ENCODE measurements at regions not wholly inside any gene's neighbourhood (a gene's known extent, or its start where the extent isn't known, plus 50 kb on each side); places are given as distances from the start of the nearest gene placed in this dataset.

- Histone ChIP-seq H4K20me1 (ENCODE audit: insufficient read depth, low read length) (no peaks in the 10 kb centered on the region), H2AFZ (ENCODE audit: low read length) (no peak overlapping the region), H3K36me3 (ENCODE audit: insufficient read depth, low read length) (no peaks in the 10 kb centered on the region), H3K27ac (ENCODE audit: low read depth, low read length, poor library complexity, severe bottlenecking) (no peak overlapping the region), H3K4me3 (ENCODE audit: low read depth, low read length, poor library complexity, severe bottlenecking) (no peak overlapping the region), H3K9me2 (ENCODE audit: insufficient read depth, low read length) (no peaks in the 10 kb centered on the region), H3K4me1 (ENCODE audit: insufficient read depth, low read length, poor library complexity, severe bottlenecking) (no peaks in the 10 kb centered on the region), H3K9me3 (ENCODE audit: low read length) (no peaks in the 10 kb centered on the region), H3K4me2 (ENCODE audit: low read length) (no peak overlapping the region), H3K79me2 (ENCODE audit: insufficient read depth, low read depth, low read length) (no peaks in the 10 kb centered on the region)
- no TSS peak for BruUV-seq (replicated peaks)
- DNase-seq (ENCODE audit: low spot score): no peak
- POLR2A ChIA-PET: interaction anchor here (0.7 kb wide), 1 partner anchor 51 kb away, joined by 3 read pairs; no protein-coding TSS in a partner anchor
- TF ChIP-seq EZH2phosphoT487 (IDR thresholded peaks at IDR 0.05; ENCODE audit: borderline replicate concordance, low read depth, low read length): no peak
- TF ChIP-seq CTCF (conservative IDR thresholded peaks at IDR 0.05; ENCODE audit: low read length): no peak
- intact Hi-C loops (cut with micrococcal nuclease; ENCODE audit: unreplicated experiment): no loop called here
- CTCF ChIA-PET (ENCODE audit: unreplicated experiment): no interaction called here
Observed at GRCh38 chr12:102757882-102758226, 159.2 kb downstream of the PAH start.

DNA sequence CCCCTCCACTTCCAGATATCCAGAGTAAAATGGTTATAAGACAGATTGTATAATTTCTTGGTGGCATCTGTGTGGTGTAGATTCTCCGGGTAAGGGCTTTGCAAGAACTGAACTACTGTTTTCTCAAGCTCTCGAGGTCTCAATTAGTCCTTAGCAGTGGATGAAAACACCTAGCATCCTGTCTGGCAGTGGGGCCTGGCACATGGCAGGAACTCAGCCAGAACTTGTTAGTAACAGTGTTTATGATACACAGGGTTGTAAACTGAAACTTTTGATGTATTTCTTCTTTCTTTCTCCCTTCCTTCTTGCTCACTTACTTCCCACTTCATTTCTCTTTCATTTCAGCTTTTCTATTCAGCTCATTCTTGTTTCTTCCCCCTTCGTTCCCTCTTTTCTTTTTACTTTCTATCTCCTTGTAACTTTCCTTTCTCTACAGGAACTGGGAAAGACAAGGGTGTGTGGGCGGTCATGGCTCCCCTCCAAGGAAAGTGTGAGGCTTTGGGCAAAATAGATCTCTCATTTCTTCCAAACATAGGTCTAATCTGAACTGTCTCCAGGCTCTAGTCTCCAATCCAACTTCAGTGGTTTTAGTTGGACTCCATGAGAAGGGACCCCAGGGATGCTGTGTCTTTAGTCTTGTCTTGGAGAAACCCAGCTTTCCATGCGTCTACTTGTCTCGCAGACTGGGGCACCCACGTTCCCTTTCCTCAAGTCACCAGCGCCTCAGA, 159.7 kb downstream of the PAH start:
- Histone ChIP-seq H2AFZ (ENCODE audit: low read length) (no peak overlapping the region), H3K27ac (ENCODE audit: low read depth, low read length, poor library complexity, severe bottlenecking) (no peak overlapping the region), H3K36me3 (ENCODE audit: insufficient read depth, low read length) (no peaks in the 10 kb centered on the region), H3K4me3 (ENCODE audit: low read depth, low read length, poor library complexity, severe bottlenecking) (no peak overlapping the region), H3K9me2 (ENCODE audit: insufficient read depth, low read length) (no peaks in the 10 kb centered on the region), H4K20me1 (ENCODE audit: insufficient read depth, low read length) (no peaks in the 10 kb centered on the region), H3K4me1 (ENCODE audit: insufficient read depth, low read length, poor library complexity, severe bottlenecking) (no peaks in the 10 kb centered on the region), H3K79me2 (ENCODE audit: insufficient read depth, low read depth, low read length) (no peaks in the 10 kb centered on the region), H3K9me3 (ENCODE audit: low read length) (no peaks in the 10 kb centered on the region), H3K4me2 (ENCODE audit: low read length) (no peak overlapping the region)
- BruUV-seq (replicated peaks): no TSS peak
- TF ChIP-seq EZH2phosphoT487 (IDR thresholded peaks at IDR 0.05; ENCODE audit: borderline replicate concordance, low read depth, low read length): no peak
- TF ChIP-seq CTCF (conservative IDR thresholded peaks at IDR 0.05; ENCODE audit: low read length): no peak
- DNase-seq (ENCODE audit: low spot score): no peak
- CTCF ChIA-PET (ENCODE audit: unreplicated experiment): no interaction called here
- POLR2A ChIA-PET: interaction anchor here (0.7 kb wide), 1 partner anchor 52 kb away, joined by 3 read pairs; no protein-coding TSS in a partner anchor
- intact Hi-C loops (cut with micrococcal nuclease; ENCODE audit: unreplicated experiment): no loop called here

DNA sequence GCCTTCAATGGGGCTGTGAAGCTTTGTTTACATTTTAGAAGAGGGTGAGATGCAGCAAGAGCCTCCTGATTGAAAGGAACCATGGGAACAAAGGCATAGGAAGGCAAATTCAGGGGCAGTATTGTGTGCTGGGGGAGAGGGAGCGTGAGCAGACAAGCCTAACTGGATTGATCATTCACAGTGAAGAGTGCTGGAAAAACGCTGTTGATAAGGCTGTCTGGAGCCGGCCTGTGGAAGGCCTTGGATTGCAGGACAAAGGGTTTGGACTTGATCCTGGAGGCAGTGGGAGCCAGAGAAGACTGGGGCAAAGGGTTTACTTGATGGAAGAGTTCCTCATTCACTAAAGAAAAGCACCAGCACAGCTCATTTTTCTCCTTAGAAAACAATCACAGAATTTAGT, 160.5 kb downstream of the PAH start:
- H2AFZ ChIP-seq (ENCODE audit: low read length): no peak overlapping the region
- no peak for DNase-seq (ENCODE audit: low spot score)

More for the DNA sequence above, 160.5 kb downstream of the PAH start:
- H4K20me1 ChIP-seq (ENCODE audit: insufficient read depth, low read length): no peaks in the 10 kb centered on the region
- CTCF ChIA-PET (ENCODE audit: unreplicated experiment): no interaction called here
- H3K4me2 ChIP-seq (ENCODE audit: low read length): no peak overlapping the region
- H3K9me2 ChIP-seq (ENCODE audit: insufficient read depth, low read length): no peaks in the 10 kb centered on the region
- H3K27ac ChIP-seq (ENCODE audit: low read depth, low read length, poor library complexity, severe bottlenecking): no peak overlapping the region
- H3K9me3 ChIP-seq (ENCODE audit: low read length): no peaks in the 10 kb centered on the region
- intact Hi-C loops (cut with micrococcal nuclease; ENCODE audit: unreplicated experiment): no loop called here
- no TSS peak for BruUV-seq (replicated peaks)
- POLR2A ChIA-PET: no interaction called here
- TF ChIP-seq EZH2phosphoT487 (IDR thresholded peaks at IDR 0.05; ENCODE audit: borderline replicate concordance, low read depth, low read length) (no peak), CTCF (conservative IDR thresholded peaks at IDR 0.05; ENCODE audit: low read length) (no peak)
- no peak overlapping the region for H3K4me3 ChIP-seq (ENCODE audit: low read depth, low read length, poor library complexity, severe bottlenecking)
- H3K36me3 ChIP-seq (ENCODE audit: insufficient read depth, low read length): no peaks in the 10 kb centered on the region
- H3K4me1 ChIP-seq (ENCODE audit: insufficient read depth, low read length, poor library complexity, severe bottlenecking): no peaks in the 10 kb centered on the region
- H3K79me2 ChIP-seq (ENCODE audit: insufficient read depth, low read depth, low read length): no peaks in the 10 kb centered on the region

All from OCI-LY7 (cell line).